ENCODE measurements at regions not wholly inside any gene's neighbourhood (a gene's known extent, or its start where the extent isn't known, plus 50 kb on each side); places are given as distances from the start of the nearest gene placed in this dataset.

- TF ChIP-seq CTCF (IDR thresholded peaks at IDR 0.05), result no peak
- TF ChIP-seq EZH2 (IDR thresholded peaks at IDR 0.05), result no peak
- no peak for TF ChIP-seq EZH2phosphoT487 (IDR thresholded peaks at IDR 0.05)
Measured at GRCh38 chr22:22731374-22731676, 86.9 kb downstream of the GGTLC2 start.

All from neural progenitor cell (in vitro differentiated cells).